HG02571 (cell line): ENCODE measurements at regions not wholly inside any gene's neighbourhood (a gene's known extent, or its start where the extent isn't known, plus 50 kb on each side); places are given as distances from the start of the nearest gene placed in this dataset.

Source experiments
- ATAC-seq: cut with Tn5 transposase; IDR thresholded peaks from one replicate; pipeline ENCODE4 v1.9.1; 2021; ENCODE audit warnings: mild to moderate bottlenecking, moderate library complexity; ENCODE audit not compliant: unreplicated experiment

DNA sequence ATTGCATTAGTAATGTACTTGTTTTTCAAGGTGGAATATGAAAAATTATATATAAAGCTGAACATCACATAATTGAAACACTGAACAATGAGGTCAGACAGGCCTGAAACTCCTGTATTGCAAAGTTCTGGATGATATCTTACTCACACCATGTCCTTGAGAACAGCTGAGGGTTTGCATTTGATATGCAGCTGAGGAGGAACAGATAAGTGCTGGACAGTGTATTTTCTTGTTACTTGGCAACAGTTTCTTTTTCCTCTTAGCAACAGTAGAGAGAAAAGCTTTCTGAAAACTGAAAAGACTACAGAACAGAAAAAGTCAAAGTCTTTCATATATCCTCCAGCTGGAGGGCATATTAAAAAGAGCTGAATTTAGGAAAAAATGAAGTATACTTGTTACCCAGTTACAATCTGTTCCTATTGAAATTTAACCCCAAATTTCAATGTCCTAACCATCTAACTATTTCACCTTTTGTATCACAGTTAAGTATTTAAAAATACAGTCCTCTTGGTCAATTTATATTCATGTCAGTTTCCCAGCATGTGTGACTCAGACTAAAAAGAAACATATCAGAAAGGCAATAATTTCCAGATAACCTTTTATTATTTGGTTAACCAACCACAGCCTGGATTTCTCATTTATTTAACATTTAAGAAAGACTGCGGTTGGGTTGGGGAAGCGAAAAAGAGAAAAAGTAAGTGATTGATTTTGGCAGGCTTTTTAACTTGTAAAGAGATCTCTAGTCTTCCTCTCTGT is 733.0 kb upstream of the DPPA4 start:
- ATAC-seq = no peak

DNA sequence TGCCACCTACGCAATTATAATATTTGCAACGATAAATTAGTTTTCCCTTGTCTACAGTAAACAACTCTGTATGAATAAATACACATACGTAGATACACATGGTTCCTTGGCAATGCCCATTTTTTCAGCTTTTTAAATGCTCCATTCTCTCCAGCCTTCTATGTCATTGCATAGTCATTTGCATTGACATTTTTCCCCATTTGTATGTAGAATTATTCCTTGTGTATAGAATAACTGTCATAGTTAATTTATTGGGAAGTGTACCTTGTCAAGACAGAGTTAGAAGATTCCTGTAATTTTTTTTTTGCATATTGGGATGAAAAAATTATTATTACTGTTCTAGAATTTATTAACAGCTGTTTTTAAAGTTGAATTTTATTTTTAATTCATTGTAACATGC is 736.7 kb upstream of the DPPA4 start:
- ATAC-seq = no peak

DNA sequence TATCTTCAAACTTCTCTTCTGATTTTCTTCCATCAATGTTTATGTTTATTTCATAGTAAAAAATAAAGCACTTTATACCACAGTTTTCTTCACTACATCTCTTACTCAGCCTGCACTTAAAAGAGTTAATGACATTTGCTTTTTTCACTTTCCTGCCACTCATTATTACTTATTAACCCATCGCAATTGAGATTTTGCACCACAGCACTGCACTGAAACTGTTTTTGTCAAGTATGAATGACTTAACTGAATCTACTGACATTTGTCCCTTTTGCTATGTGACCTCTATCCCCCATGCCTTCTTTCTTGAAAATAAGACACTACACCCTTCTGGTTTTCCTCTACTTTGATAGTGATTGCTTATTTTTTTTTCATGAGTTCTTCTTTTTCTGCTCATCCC is 739.7 kb upstream of the DPPA4 start:
- ATAC-seq = no peak

DNA sequence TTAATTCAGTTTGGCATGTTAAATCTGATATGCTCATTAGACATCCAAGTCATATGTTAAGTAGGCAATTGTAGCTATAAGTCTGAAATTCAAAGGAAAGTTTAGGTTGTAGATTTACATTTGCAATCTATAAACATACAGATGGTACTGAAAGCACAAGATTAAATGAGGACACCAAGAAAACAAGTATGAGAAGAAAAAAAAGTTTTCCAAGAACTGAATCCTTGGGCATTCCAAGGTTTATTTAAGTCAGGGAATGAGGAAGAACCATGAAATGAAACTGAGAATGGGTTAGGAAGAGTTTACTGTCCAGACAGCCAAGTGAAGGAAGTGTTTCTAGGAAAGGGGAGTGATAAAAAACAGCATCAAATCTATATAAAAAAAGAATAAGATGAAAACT is 756.1 kb upstream of the DPPA4 start:
- no peak for ATAC-seq

DNA sequence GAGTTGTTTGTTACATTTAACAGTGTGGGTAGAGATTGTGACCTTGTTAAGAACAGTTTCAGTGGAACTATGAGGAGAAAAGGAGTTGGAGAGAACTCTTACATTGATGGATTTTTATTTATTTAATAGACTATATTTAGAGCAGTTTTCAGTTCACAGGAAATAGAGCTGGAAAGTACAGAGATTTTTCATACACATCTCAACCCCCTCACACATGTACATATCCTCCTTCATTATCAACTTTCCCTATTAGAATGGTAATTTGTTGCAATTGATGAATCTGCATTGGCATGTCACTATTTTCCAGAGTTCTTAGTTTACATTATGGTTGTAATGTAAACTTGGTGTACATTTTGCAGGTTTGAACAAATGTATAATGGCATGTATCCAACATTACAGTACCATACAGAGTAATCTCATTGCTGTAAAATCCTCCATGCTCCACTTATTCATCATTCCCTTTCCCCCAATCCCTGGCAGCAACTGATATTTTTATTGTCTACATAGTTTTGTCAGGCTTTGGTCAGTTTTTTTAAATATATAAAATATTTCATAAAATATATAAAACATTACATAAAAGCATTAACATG is 756.6 kb upstream of the DPPA4 start:
- no peak for ATAC-seq

DNA sequence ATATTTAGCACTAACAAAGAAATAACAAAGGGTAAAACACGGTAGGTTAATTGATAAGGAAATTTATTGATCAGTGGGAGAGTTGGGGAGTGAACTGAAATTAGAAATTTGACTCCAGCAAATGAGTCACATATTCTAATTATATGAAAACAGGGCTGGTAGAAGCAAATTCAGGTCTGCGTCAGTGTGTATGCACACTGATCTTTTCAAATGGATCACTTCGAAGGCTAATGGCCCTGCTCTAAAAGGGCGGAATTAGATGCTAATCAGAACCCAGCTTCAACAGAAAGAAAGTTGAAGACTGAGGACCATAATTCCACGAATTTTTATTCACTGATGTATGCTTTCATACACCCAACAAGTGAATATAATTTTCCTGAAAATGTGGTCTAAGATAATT is 762.4 kb upstream of the DPPA4 start:
- ATAC-seq = no peak

DNA sequence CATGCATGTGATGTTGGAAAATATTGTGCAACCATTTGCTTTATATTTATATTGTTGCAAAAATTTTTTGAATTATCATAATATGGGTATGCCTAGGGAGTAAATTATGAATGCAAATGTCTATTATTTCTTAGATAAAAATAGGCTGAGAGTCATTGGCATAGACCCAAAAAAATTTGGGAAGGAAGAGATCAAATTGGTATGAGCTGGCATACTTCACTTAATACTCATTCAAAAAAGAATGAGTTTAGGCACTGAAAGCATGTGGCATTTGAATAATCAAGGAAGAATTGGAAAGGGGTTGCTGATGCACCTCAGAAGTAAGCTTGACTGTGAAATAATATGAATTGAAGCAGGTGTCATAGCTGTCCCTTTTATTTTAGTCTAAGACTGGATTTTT is 764.0 kb upstream of the DPPA4 start:
- ATAC-seq = no peak

DNA sequence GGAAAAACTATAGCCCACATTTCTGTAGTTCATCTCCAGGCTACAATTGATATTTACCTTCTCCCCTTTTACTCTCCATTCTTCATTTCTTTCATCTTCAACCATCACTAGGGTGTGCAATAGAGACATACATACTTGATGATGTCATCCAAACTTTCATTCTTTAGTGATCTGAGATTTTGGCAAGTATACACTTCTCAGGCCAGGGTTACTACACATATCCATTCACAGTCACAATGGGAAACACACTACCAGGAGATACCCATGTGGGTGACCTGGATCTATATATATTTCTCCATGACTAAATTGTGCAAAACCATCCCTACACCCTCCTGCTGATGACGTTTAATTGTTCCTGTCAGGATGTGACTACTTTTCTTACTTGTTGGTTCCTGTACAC is 769.5 kb upstream of the DPPA4 start:
- no peak for ATAC-seq

DNA sequence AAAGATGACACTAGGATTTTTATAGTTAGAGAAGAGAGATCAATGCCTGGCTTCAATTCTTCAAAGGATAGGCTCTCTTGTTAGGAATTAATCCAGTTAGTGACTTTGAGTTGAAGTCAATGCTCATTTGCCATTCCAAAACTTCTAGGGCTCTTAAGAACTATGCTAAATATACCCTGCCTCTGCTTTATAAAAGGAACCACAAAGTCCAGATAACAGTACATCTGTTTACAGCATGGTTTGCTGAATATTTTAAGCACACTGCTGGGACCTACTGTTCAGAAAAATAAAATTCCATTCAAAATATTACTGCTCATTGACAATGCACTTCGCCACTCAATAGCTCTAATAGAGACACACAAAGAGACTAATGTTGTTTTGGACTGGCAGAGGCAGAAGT is 786.6 kb upstream of the DPPA4 start:
- ATAC-seq = no peak

DNA sequence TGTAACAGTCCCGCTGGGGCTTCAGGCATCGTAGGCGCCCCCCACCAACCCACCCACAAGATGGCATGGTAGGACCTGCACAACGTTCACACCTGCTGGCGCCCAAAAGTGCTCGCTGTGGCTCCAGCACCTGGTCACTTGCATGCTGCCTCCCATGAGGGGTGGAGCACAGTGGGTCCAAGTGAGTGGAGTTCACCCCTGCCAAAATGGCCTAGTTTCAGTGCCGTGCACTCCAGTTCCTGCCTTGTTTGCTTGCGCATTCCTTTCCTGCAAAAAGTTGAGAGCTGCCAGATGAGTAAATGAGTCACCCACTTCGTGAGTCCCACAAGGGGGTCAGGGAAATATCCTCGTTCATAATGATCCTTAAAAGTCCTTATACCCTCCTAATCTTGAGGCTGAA is 788.7 kb upstream of the DPPA4 start:
- no peak for ATAC-seq

DNA sequence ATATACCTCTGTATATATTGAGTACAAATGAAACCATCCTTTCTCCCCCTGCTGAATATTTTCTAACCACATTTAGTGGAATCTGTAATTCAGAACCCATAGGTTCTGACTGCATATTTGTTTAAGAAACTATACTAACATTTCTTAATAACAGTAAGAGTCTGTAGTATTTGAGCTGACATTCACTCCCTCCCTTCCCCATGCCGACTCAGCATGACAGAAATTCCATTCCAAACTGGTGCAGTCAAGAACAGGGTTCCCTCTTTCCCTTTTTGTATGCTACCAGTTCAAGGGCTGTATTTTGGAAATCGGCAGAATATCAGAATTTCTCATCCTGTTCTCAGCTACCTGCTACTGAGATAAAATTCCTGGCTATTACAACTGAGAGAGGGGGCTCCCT is 796.6 kb upstream of the DPPA4 start:
- no peak for ATAC-seq

DNA sequence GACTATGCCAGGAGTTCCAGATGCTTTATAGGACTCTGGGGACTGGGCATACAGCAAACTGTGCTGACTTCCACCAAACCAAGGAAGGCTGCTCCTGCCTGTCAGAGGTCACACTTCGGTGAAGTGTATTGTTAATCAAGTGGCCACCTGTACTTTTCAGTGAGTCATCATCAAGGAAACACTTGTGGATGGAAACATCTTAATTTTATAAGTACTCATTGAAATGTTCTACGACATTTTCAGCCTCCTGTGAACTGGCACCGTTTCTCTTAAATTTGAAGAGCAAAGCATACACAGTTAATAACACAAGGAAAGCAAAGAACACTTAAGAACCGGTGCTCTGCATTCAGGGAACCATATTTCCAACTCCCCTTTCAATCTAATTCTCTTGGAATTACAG is 801.7 kb upstream of the DPPA4 start:
- no peak for ATAC-seq

DNA sequence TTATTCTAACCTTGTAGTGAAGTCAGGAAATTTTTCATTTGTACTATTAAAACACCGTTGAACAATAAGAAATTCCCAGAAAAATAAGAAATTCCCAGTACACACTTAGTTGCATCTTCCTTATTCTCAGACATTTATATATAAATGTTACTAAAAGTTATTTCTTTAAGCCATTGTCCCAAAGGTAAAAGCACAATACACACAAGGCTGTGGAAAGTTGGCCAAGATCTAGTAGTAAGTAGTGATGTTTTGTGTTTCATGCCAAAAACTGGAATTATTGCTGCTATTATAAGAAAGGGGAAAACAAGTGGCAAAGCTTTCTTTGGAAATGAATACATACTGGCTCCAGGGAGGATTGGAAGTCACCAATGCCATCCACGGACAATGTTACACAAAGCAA is 802.5 kb upstream of the DPPA4 start:
- no peak for ATAC-seq

DNA sequence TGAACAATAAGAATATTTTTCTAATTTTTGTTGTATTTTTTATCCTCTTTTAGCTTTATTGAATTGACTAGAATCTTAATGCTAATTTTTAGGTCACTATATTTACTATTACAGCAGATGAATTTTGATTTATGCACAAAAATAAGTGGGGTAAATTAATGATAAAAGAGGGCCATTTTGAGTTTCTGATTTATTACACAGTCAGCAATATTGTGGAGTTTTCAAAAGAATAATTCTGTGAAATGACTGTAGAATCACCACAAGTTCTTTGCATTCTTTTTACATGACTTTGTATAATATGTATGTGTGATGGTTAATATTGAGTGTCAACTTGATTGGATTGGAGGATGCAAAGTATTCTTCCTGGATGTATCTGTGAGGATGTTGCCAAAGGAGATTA is 812.4 kb upstream of the DPPA4 start:
- no peak for ATAC-seq

DNA sequence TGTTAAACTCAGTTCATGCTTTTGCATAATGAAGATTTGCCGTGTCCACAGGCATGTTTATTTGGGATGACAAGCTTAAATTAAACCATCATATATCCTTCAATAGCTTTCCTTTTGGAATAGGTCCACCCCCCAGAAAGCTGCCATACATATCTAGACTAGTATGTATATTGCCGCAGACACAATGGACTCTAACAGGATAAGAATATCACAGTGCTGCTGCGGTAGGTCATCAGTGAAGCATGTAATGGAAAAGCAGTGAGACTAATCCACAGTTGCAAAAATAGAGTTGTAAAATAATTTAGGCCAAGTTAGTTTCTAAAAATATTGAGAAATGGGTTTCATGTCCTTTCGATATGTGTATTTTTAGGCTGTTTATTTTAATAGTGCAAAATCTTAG is 819.9 kb upstream of the DPPA4 start:
- ATAC-seq = no peak

DNA sequence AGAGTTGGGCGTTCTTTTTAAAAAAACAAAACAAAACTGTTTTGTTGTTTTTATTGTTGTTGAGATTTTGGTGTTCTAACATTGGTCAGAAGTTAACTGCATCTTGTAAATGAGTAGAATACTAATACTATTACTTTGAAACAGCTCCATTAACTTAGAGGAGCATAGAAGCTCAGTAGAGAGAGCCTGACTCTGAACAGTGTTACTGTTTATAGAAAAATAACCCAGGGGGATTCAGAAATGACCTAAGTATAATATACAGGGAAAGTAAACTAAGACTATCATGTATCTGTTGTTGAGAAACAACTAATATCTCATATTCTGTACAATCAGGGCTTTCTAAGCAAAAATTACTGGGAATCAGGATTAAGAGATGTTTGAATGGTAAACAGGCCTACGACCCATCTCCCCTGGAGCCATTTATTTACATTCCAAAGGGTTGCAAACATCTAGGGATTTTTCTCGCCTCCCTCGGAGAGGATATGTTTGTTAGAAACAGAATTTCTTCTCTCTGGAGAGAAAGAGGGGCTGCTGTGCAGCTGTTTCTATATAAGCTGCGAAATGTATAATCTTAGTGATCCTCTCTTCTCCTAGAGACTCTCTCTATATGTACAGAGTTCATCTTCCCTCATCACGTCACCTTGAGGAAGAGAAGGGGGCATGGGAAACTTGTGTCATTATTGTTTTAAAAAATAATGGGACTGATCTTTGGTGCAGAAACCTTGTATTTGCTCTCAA is 827.5 kb upstream of the DPPA4 start:
- ATAC-seq = no peak

DNA sequence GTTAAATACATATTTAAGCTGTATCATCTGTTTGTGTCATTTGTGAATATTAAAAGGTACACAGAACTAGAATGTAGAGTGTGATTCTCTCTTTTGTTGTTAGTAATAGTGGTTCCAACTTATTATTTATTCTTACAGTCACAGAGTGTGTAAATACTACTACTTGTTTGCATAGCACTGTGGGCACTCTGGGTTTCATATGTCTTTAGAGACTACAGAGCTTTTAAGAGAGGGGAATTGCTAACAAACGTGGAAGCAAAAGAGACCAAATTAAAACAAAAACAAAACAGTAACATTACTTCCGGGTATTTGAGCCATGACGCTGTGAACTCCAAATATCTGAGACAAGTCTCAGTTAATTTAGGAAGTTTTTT is 828.0 kb upstream of the DPPA4 start:
- no peak for ATAC-seq

DNA sequence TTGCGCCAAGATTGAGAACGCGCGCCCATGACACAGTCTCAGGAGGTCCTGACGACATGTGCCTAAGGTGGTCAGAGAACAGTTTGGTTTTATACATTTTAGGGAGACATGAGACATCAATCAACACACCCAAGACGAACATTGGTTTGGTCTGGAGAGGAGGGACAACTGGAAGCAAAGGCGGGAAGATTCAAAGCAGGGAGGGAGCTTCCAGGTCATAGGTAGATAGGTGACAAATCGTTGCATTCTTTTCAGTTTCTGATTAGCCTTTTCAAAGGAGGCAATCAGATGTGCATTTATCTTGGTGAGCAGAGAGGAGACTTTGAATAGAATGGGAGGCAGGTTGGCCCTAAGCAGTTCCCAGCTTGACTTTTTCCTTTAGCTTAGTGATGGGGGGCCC is 828.4 kb upstream of the DPPA4 start:
- ATAC-seq = no peak

DNA sequence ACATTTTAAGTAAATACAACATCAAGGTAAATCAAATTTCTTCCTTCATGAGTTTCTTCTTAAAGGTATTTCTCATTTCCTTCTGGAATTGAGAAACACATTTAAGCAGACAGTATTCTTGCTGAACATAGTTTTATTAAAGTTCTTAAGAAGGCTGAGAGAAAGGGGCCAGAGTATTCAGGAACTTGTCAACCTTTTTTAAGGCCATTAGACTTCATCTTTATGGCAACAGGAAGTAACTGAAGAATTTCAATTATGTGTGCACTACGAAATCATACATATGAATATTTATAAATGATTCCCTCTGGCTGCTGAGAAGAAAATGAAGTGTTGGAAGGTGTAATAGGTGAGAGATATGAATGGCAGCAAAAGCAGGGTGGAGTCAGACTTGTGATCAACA is 829.4 kb upstream of the DPPA4 start:
- no peak for ATAC-seq

DNA sequence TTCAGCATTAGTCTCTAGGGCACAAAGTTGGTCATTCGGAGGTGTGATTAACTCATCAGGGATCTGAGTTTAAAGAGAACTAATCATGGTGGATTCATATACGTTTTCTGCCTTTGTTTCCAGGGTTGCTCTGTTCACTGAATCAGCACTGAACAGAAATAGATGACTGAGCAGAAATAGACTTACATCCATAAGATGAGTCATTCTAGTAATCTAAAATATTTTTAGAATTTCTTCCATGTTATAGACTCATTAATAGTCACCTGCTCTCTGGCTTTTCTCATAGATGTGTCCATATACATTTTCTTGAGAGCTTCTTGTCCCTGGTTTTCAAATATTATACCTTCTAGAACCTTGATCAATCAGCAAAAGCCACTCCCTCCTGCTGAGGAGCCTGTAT is 837.6 kb upstream of the DPPA4 start:
- no peak for ATAC-seq

DNA sequence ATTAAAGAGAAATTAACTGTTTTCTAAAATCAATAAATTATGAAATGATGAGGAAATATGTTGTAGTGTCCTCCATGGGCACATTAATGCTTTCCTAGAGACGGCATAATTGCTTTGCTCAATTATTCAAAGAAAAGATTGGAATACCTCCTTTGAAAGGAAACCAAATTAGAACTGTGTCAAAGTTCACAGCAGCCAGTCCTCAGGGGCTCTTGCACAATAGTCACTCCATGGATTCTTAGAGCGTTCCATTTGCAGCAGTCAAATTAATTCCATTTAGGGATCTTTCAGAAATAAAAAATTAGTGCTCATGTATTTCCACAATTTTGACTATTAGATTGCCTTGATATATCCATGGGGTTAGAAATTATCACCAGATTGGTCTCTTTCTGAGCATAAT is 841.6 kb upstream of the DPPA4 start:
- no peak for ATAC-seq

DNA sequence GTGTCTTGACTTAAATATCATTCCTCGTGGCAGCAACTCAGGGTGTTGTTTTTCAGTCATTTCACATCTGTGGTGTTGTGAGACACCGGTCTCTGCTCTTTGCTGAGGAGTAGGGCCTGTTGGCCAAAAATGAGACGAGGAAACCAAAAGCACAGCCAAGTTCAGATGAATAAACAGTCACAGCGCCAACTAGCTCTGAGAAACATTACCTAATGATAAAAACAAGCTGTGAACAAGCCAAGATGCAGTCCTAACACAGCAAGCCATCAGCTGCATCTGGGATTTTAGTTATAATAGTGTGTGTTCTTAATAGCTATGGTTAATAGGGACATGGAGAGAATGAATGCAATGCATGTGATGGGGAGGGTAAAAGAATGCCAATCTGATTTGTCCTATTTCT is 843.4 kb upstream of the DPPA4 start:
- ATAC-seq = no peak
